AG10803 (cell line): ENCODE measurements at regions not wholly inside any gene's neighbourhood (a gene's known extent, or its start where the extent isn't known, plus 50 kb on each side); places are given as distances from the start of the nearest gene placed in this dataset.
"Not testable (repeated sequence)": the region's sequence is repeated elsewhere in the genome, so short reads cannot be mapped to it uniquely, and the experiment has no call there.

ENCODE experiments used
- DNase-seq: peaks from one replicate; pipeline ENCODE4 v3.0.0; 2010; ENCODE audit warnings: low read depth
- H3K4me3 ChIP-seq: 2 replicates; pipeline ENCODE4 v1.5.1; 2011; ENCODE audit warnings: mild to moderate bottlenecking, low read length, control low read depth
- TF ChIP-seq, protein P1 (sequence below): conservative IDR thresholded peaks from 2 replicates; pipeline ENCODE4 v1.5.1; 2011; ENCODE audit warnings: mild to moderate bottlenecking, low read length, control low read depth, inconsistent platforms

DNA sequence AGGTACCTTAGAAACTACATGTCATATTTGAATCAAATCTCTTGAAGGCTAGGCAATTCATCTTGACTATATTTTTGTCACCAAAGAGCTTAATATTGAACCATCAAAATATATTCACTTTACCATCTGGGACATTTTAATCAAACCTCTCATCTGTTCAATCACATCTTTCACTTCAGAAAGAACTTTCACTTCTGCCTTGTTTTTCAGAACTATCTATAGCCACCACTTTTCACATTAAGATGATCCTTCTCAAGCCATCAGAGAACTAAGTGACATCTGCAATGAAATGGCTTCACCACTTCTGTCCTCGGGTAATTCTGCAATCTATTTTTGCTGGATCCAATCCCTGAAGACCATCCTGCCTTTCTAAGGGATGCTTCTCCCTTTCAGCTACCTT is 57.8 kb downstream of the OR2B2 start:
- TF ChIP-seq, protein P1, sequence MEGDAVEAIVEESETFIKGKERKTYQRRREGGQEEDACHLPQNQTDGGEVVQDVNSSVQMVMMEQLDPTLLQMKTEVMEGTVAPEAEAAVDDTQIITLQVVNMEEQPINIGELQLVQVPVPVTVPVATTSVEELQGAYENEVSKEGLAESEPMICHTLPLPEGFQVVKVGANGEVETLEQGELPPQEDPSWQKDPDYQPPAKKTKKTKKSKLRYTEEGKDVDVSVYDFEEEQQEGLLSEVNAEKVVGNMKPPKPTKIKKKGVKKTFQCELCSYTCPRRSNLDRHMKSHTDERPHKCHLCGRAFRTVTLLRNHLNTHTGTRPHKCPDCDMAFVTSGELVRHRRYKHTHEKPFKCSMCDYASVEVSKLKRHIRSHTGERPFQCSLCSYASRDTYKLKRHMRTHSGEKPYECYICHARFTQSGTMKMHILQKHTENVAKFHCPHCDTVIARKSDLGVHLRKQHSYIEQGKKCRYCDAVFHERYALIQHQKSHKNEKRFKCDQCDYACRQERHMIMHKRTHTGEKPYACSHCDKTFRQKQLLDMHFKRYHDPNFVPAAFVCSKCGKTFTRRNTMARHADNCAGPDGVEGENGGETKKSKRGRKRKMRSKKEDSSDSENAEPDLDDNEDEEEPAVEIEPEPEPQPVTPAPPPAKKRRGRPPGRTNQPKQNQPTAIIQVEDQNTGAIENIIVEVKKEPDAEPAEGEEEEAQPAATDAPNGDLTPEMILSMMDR = no peak
- DNase-seq = no peak
- no peak overlapping the region for H3K4me3 ChIP-seq

DNA sequence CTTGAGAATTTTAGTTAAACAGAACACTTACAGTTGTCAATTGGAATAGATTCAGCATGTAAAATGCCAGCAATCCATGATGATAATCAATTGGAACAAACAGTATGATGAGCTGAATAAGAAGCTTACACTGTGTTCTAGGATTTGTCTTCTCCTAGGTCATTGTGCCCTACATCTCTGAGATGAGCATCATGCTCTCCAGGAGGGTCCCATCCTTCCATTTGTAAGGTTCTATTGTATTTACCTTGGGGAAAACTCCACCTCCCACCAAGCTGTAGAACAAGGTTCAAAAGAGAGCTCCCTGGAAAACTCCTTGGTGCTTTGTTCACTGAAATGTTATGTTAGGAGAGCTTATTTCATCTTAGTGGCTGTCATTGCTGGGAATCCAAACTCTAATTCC is 60.8 kb downstream of the OR2B2 start:
- TF ChIP-seq, protein P1 = no peak
- H3K4me3 ChIP-seq = no peak overlapping the region
- no peak for DNase-seq

DNA sequence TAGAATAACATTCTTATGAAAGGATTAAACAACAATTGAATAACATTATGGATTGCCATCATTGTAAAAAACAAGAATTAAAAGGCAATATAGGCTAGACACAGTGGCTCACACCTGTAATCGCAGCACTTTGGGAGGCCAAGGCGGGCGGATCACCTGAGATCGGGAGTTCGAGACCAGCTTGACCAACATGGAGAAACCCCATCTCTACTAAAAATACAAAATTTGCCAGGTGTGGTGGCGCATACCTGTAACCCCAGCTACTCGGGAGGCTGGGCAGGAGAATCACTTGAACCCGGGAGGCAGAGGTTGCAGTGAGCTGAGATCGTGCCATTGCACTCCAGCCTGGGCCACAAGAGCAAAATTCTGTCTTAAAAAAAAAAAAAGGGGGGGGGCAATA is 63.2 kb downstream of the OR2B2 start:
- not testable (repeated sequence) for DNase-seq, H3K4me3 ChIP-seq

DNA sequence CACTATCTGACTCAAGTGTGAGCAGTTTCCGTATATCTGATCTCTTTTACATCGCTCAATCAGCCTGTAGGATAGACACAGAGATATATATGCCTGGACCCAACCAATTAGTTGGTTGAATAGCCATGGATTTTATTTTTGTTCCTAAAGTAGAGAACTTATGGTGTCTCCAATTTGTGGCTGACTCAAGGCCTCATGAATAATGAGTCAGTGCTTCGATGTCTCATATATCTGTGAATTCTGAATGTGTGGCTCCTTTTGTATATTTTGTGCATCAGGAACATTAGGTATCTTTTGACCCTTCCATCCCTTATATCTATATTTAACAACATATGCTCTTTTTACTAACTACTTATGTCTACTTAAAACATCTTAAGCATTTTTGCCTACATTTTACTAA is 64.5 kb downstream of the OR2B2 start:
- DNase-seq = no peak
- H3K4me3 ChIP-seq = no peak overlapping the region
- TF ChIP-seq, protein P1 = no peak

DNA sequence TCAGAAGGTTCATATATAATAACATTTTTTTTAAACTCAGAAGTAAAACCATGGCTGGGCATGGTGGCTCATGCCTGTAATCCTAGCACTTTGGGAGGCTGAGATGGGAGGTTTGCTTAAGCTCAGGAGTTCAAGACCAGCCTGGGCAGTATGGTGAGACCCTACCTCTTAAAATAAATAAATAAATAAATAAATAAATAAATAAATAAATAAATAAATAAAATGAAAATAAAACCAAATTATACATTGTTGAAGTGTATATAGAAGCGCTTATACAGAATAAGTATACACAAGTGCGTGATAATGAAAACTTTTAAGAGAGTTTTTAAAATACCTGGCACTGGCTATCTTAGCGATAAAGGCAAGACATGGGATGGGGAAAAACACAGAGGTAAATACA is 71.6 kb downstream of the OR2B2 start:
- no peak overlapping the region for H3K4me3 ChIP-seq
- no peak for DNase-seq
- TF ChIP-seq, protein P1 = no peak

DNA sequence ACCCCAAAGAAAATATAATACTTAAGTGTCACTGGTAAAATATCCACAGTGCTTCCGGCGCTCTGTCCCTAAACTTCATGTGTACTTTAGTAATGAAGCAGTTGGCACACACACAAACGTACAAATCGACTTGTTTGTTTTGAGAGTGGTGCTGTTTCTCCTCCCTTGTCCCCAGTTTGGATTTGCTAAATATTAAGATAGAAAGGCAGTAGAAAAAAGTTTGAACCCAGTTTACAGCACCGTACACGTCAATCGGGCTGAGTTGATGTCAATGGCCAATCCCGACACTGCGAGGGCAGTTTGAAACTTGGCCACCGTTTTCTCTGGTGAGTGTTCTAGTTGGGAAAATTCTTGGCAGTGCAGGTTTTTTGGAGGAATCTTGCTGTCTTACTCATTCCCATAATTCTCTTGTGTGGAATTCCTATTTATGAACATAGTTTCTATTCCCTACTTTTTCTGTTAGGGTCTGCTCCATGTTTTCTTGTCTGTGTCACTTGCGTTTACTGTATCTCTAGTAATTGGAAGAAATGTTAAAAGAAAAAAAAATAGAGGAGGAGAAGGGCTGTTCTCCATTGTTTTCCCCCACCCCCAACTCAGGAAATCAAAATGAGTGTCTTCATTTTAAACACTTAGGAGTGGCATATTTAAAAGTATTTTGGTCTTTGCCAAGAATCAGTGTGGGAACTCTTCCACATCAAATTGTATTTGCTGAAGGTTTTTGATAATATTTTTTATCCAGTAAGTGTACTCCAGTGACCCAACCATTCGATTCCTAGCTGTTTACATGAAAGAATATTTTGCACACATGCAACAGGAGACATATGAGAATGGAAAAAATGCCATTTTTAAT is 72.3 kb downstream of the OR2B2 start:
- peak; percentile 72 for DNase-seq
- H3K4me3 ChIP-seq = peak overlapping the region; percentile 87
- TF ChIP-seq, protein P1 = no peak

DNA sequence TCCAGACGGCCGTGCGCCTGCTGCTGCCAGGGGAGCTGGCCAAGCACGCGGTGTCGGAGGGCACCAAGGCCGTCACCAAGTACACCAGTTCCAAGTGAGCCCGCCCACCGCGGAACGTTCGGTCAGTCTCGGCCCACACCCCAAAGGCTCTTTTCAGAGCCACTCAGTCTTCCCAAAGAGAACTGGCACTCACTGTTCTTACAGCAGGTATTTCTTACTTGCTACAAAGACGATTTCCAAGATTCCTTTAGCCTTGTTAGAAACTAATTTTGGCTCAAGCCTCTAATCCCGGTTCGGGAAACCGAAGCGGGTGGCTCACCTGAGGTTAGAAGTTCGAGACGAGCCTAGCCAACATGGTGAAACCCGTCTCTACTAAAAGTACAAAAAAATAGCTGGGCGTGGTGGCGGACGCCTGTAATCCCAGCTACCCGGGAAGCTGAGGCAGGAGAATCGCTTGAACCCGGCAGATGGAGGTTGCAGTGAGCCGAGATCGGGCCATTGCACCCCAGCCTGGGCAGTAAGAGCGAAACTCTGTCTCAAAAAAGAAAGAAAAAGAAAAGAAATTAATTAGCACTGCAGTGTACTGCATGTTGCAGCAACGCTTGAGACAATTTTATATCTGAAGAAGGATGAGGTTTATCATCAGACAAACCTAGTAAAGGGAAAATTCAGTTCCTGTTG is 73.1 kb downstream of the OR2B2 start:
- TF ChIP-seq, protein P1 = no peak
- H3K4me3 ChIP-seq = peak overlapping the region; percentile 87
- DNase-seq = peak; percentile 39
